ENCODE measurements at regions not wholly inside any gene's neighbourhood (a gene's known extent, or its start where the extent isn't known, plus 50 kb on each side); places are given as distances from the start of the nearest gene placed in this dataset.

- ATAC-seq (ENCODE audit: low read depth), result no peak
- Histone ChIP-seq H3K4ac (ENCODE audit: low read depth, low read length) (no peak overlapping the region), H3K9me1 (ENCODE audit: insufficient read depth, low read length) (no peaks in the 10 kb centered on the region), H4K5ac (ENCODE audit: low read depth, low read length) (no peak overlapping the region), H2BK15ac (ENCODE audit: low read depth, low read length) (no peak overlapping the region), H2AK5ac (ENCODE audit: low read depth, low read length) (no peak overlapping the region), H3K27ac (ENCODE audit: insufficient read depth, low read length) (no peak overlapping the region), H4K8ac (ENCODE audit: low read depth in 2 of 2, low read length in 2 of 2) (no peak overlapping the region), H4K20me1 (ENCODE audit: insufficient read depth, low read length) (no peaks in the 10 kb centered on the region), H3K18ac (ENCODE audit: low read depth, low read length) (no peak overlapping the region), H3K4me1 (ENCODE audit: control insufficient read depth, insufficient read depth, low read length) (no peaks in the 10 kb centered on the region), H2AK9ac (replicated peaks; ENCODE audit: low read depth, low read length, poor library complexity) (no peak overlapping the region), H3K4me2 (ENCODE audit: low read depth, low read length) (no peak overlapping the region), H3K9ac (ENCODE audit: low read depth, low read length) (no peak overlapping the region), H3K23ac (ENCODE audit: low read depth, low read length) (no peak overlapping the region), H3K4me3 (ENCODE audit: insufficient read depth, low read depth, low read length) (no peak overlapping the region), H4K91ac (ENCODE audit: insufficient read depth, low read depth, low read length) (no peak overlapping the region), H3K36me3 (ENCODE audit: control insufficient read depth, insufficient read depth, low read length) (no peaks in the 10 kb centered on the region), H3K79me1 (ENCODE audit: low read depth in 1 of 2, low read length in 2 of 2) (no peaks in the 10 kb centered on the region), H3K27me3 (ENCODE audit: control insufficient read depth, insufficient read depth, low read length) (no peaks in the 10 kb centered on the region), H3K14ac (replicated peaks; ENCODE audit: low read depth, low read length) (no peak overlapping the region), H3K9me3 (ENCODE audit: control insufficient read depth, insufficient read depth, low read length) (no peaks in the 10 kb centered on the region), H3K56ac (ENCODE audit: extremely low read depth, insufficient read depth, low read length) (no peak overlapping the region), H2BK5ac (ENCODE audit: low read depth, low read length, poor library complexity, severe bottlenecking) (no peak overlapping the region), H2AFZ (replicated peaks; ENCODE audit: low read length, poor library complexity) (no peak overlapping the region), H2BK120ac (ENCODE audit: low read depth, low read length) (no peak overlapping the region), H2BK20ac (ENCODE audit: low read depth, low read length) (no peak overlapping the region)
- BruUV-seq (replicated peaks), result no TSS peak
- CTCF ChIA-PET, result interaction anchor here (0.6 kb wide), 1 partner anchor 764 kb away, joined by 4 read pairs; no protein-coding TSS in a partner anchor
- no peak for TF ChIP-seq RCOR1 (IDR thresholded peaks at IDR 0.05; ENCODE audit: insufficient replicate concordance, low read length)
- no peak for TF ChIP-seq MAFK (IDR thresholded peaks at IDR 0.05; ENCODE audit: low read depth, low read length)
- TF ChIP-seq FOS (IDR thresholded peaks at IDR 0.05; ENCODE audit: low read depth, low read length), result no peak
- no peak for TF ChIP-seq CTCF (conservative IDR thresholded peaks at IDR 0.05; ENCODE audit: low read depth, low read length)
- intact Hi-C loops (cut with micrococcal nuclease), result no loop called here
- dilution Hi-C loops (cut with HindIII; ENCODE audit: low sequenced_read_pairs, unreplicated experiment), result no loop called here
- POLR2A ChIA-PET (ENCODE audit: unreplicated experiment), result no interaction called here
- no peak for DNase-seq
- no CpG with 5 or more reads among the region's 1 CpG for WGBS, 2 experiments (ENCODE audit: extremely low coverage in 2 of 2, insufficient read length in 1 of 2)
- in situ Hi-C loops (cut with MboI; ENCODE audit: low sequenced_read_pairs), result no loop called here
These were observed 236.4 kb downstream of the CASP12 start for GRCh38 chr11:104661901-104662300.

Measured in IMR-90 (cell line).